H1 (cell line): ENCODE measurements at regions not wholly inside any gene's neighbourhood (a gene's known extent, or its start where the extent isn't known, plus 50 kb on each side); places are given as distances from the start of the nearest gene placed in this dataset.

ENCODE experiments used
- ASH2L ChIP-seq: fragments of 200-600, 300-600 bp; sonication (generic); IDR thresholded peaks from one replicate; pipeline ENCODE4 v1.7.1; 2017; ENCODE audit warnings: low read length
- EZH2 ChIP-seq: fragments of 200-600 bp; sonication (generic); IDR thresholded peaks from 2 replicates; pipeline ENCODE4 v1.7.1; 2012; ENCODE audit warnings: low read depth, mild to moderate bottlenecking, moderate library complexity, low read length, inconsistent platforms; ENCODE audit not compliant: severe bottlenecking
- FOSL1 ChIP-seq: IDR thresholded peaks from 2 replicates; pipeline ENCODE4 v1.6.1; 2011; ENCODE audit warnings: mild to moderate bottlenecking, low read depth, low read length, moderate library complexity; ENCODE audit not compliant: insufficient read depth
- JUN ChIP-seq: IDR thresholded peaks from 2 replicates; pipeline ENCODE4 v1.6.1; 2011; ENCODE audit warnings: low read depth, mild to moderate bottlenecking, improper control_type of control experiment, low read length
- POLR2A ChIP-seq, 2 experiments: IDR thresholded peaks; 1 replicate in 1 of 2; 2 replicates in 1 of 2; pipeline ENCODE4 v1.6.1; 2011; ENCODE audit warnings: low read depth in 2 of 2, low read length in 2 of 2, mild to moderate bottlenecking in 2 of 2; ENCODE audit errors: control extremely low read depth in 1 of 2
- POLR2AphosphoS5 ChIP-seq: IDR thresholded peaks from 2 replicates; pipeline ENCODE4 v1.6.1; 2011; ENCODE audit warnings: low read depth, low read length
- POU5F1 ChIP-seq: IDR thresholded peaks from 2 replicates; pipeline ENCODE4 v1.6.1; 2011; ENCODE audit warnings: low read depth, mild to moderate bottlenecking, low read length, moderate library complexity
- RBBP5 ChIP-seq: IDR thresholded peaks from 2 replicates; pipeline ENCODE4 v1.7.1; 2012; ENCODE audit warnings: low read depth, mild to moderate bottlenecking, inconsistent platforms, low read length, moderate library complexity, borderline replicate concordance
- RFX5 ChIP-seq: IDR thresholded peaks from 2 replicates; pipeline ENCODE4 v1.6.1; 2011; ENCODE audit warnings: low read depth, low read length, improper control_type of control experiment, borderline replicate concordance
- SP1 ChIP-seq: IDR thresholded peaks from 2 replicates; pipeline ENCODE4 v1.6.1; 2011; ENCODE audit warnings: low read depth, low read length
- TF ChIP-seq, protein P1 (sequence below), 3 experiments: IDR thresholded peaks; 1 replicate in 2 of 3; 2 replicates in 1 of 3; pipeline versions ENCODE4 v1.5.1 to v1.6.1; 2011; ENCODE audit warnings: low read length in 3 of 3, mild to moderate bottlenecking in 3 of 3, inconsistent platforms in 2 of 3, low read depth in 1 of 3, moderate library complexity in 1 of 3; ENCODE audit not compliant: insufficient read depth in 1 of 3; ENCODE audit errors: control extremely low read depth in 1 of 3
- TF ChIP-seq, protein P2 (sequence below): IDR thresholded peaks from 2 replicates; pipeline ENCODE4 v1.6.1; 2012; ENCODE audit warnings: inconsistent platforms

DNA sequence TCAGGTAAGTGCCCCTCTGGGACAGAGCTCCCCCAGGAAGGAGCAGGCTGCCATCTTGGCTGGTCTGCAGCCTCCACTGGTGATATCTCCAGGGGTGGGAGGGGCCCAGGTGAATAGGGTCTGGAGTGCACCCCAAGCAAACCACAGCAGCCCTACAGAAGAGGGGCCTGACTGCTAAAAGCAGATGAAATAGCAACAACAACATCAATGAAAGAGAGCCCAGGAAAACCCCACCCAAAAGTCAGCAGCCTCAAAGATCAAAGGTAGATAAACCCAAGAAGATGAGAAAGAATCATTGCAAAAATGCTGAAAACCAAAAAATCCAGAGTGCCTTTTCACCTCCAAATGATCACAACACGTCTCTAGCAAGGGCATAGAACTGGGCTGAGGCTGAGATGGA, 92.5 kb upstream of the PAGE3 start:
- TF ChIP-seq POLR2A (IDR thresholded peaks at IDR 0.05; ENCODE audit: control extremely low read depth in 1 of 2, low read depth in 2 of 2, low read length in 2 of 2) = no peak
- TF ChIP-seq ASH2L = no peak
- TF ChIP-seq, protein P1, sequence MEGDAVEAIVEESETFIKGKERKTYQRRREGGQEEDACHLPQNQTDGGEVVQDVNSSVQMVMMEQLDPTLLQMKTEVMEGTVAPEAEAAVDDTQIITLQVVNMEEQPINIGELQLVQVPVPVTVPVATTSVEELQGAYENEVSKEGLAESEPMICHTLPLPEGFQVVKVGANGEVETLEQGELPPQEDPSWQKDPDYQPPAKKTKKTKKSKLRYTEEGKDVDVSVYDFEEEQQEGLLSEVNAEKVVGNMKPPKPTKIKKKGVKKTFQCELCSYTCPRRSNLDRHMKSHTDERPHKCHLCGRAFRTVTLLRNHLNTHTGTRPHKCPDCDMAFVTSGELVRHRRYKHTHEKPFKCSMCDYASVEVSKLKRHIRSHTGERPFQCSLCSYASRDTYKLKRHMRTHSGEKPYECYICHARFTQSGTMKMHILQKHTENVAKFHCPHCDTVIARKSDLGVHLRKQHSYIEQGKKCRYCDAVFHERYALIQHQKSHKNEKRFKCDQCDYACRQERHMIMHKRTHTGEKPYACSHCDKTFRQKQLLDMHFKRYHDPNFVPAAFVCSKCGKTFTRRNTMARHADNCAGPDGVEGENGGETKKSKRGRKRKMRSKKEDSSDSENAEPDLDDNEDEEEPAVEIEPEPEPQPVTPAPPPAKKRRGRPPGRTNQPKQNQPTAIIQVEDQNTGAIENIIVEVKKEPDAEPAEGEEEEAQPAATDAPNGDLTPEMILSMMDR (IDR thresholded peaks at IDR 0.05; ENCODE audit: control extremely low read depth in 1 of 3, insufficient read depth in 1 of 3, low read depth in 1 of 3, low read length in 3 of 3) = no peak
- no peak for TF ChIP-seq EZH2
- TF ChIP-seq RFX5 = no peak
- no peak for TF ChIP-seq POU5F1
- no peak for TF ChIP-seq SP1
- TF ChIP-seq JUN = no peak
- no peak for TF ChIP-seq POLR2AphosphoS5
- no peak for TF ChIP-seq FOSL1
- no peak for TF ChIP-seq RBBP5
- TF ChIP-seq, protein P2, sequence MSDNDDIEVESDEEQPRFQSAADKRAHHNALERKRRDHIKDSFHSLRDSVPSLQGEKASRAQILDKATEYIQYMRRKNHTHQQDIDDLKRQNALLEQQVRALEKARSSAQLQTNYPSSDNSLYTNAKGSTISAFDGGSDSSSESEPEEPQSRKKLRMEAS = no peak
